Uterus (tissue), 3 donors: ENCODE measurements at regions not wholly inside any gene's neighbourhood (a gene's known extent, or its start where the extent isn't known, plus 50 kb on each side); places are given as distances from the start of the nearest gene placed in this dataset.

Source experiments
- DNase-seq, 2 donors: peaks; one replicate each; pipeline ENCODE4 v3.0.0-alpha.2; 2019 to 2020
- H3K27ac ChIP-seq, 2 donors: fragments of 200-600 bp; sonication (generic); 1 replicate in 1 of 2; 2 replicates in 1 of 2; pipeline ENCODE4 v1.5.1; 2016 to 2018
- H3K27me3 ChIP-seq, 2 donors: fragments of 200-600 bp; sonication (generic); one replicate each; pipeline ENCODE4 v1.5.1; 2018 to 2019; ENCODE audit warnings: control low read depth in 1 of 2
- H3K36me3 ChIP-seq, 2 donors: fragments of 200-600 bp; sonication (generic); one replicate each; pipeline ENCODE4 v1.5.1; 2019; ENCODE audit warnings: control low read depth in 1 of 2
- H3K4me1 ChIP-seq, 2 donors: fragments of 200-600 bp; sonication (generic); one replicate each; pipeline ENCODE4 v1.5.1; 2018 to 2019; ENCODE audit warnings: control low read depth in 1 of 2
- H3K4me3 ChIP-seq, 2 donors: fragments of 200-600 bp; sonication (generic); 1 replicate in 1 of 2; 2 replicates in 1 of 2; pipeline ENCODE4 v1.5.1; 2018 to 2019; ENCODE audit warnings: mild to moderate bottlenecking in 1 of 2
- H3K9me3 ChIP-seq, 2 donors: fragments of 200-600 bp; sonication (generic); one replicate each; pipeline ENCODE4 v1.5.1; 2019; ENCODE audit warnings: control low read depth in 1 of 2
- CTCF ChIP-seq, 4 experiments: fragments of 200-600 bp in 2 of 4; fragments of 450-650 bp in 2 of 4; sonication (generic) in 2 of 4; IDR thresholded peaks; one replicate each; pipeline ENCODE4 v1.5.1; 2016 to 2019; ENCODE audit warnings: antibody characterized with exemption in 4 of 4, mild to moderate bottlenecking in 2 of 4, moderate library complexity in 1 of 4
- POLR2A ChIP-seq, 2 donors: fragments of 450-650 bp; IDR thresholded peaks; one replicate each; pipeline ENCODE4 v1.6.1; 2016; ENCODE audit warnings: antibody characterized with exemption in 2 of 2, mild to moderate bottlenecking in 1 of 2, moderate library complexity in 1 of 2
- intact Hi-C: fragments of 100-400 bp; cut with DNase I; formaldehyde crosslinking; loops from one replicate; pipeline ENCODE4 v1.15.1; 2023; ENCODE audit warnings: low total_unique reads
- donor health status: DM: yes; HTN: yes; CAD: no.

GRCh38 chr4:38567457-38567856 is 96.5 kb upstream of the KLF3 start:
- no peaks in the 10 kb centered on the region for H3K27me3 ChIP-seq
- no peak for DNase-seq
- no peak overlapping the region for H3K4me3 ChIP-seq
- intact Hi-C loops, result no loop called here
- no peaks in the 10 kb centered on the region for H3K36me3 ChIP-seq
- no peak overlapping the region for H3K27ac ChIP-seq
- TF ChIP-seq POLR2A (IDR thresholded peaks at IDR 0.05) (no peak), CTCF (IDR thresholded peaks at IDR 0.05) (no peak)
- H3K4me1 ChIP-seq, result no peaks in the 10 kb centered on the region
- H3K9me3 ChIP-seq, result no peaks in the 10 kb centered on the region

- Histone ChIP-seq H3K36me3 (no peaks in the 10 kb centered on the region), H3K4me3 (no peak overlapping the region), H3K4me1 (no peaks in the 10 kb centered on the region), H3K9me3 (no peaks in the 10 kb centered on the region), H3K27me3 (no peaks in the 10 kb centered on the region), H3K27ac (no peak overlapping the region)
- DNase-seq, result no peak
- no peak for TF ChIP-seq CTCF (IDR thresholded peaks at IDR 0.05)
- no peak for TF ChIP-seq POLR2A (IDR thresholded peaks at IDR 0.05)
- intact Hi-C loops, result no loop called here
These were observed 95.2 kb upstream of the KLF3 start for GRCh38 chr4:38568768-38569167.

GRCh38 chr4:38570647-38571276 is 93.2 kb upstream of the KLF3 start:
- Histone ChIP-seq H3K27ac (no peak overlapping the region), H3K4me3 (no peak overlapping the region), H3K9me3 (no peaks in the 10 kb centered on the region), H3K36me3 (no peaks in the 10 kb centered on the region), H3K27me3 (no peaks in the 10 kb centered on the region), H3K4me1 (no peaks in the 10 kb centered on the region)
- intact Hi-C loops, result no loop called here
- TF ChIP-seq CTCF (IDR thresholded peaks at IDR 0.05), result no peak
- no peak for TF ChIP-seq POLR2A (IDR thresholded peaks at IDR 0.05)
- no peak for DNase-seq

GRCh38 chr4:38572793-38573192 is 91.2 kb upstream of the KLF3 start:
- H3K4me3 ChIP-seq, result no peak overlapping the region
- TF ChIP-seq POLR2A (IDR thresholded peaks at IDR 0.05), result no peak
- TF ChIP-seq CTCF (IDR thresholded peaks at IDR 0.05), result no peak
- no peak for DNase-seq

GRCh38 chr4:38574559-38575333 is 89.3 kb upstream of the KLF3 start:
- Histone ChIP-seq H3K4me1 (no peaks in the 10 kb centered on the region), H3K27me3 (no peaks in the 10 kb centered on the region), H3K9me3 (no peaks in the 10 kb centered on the region), H3K4me3 (no peak overlapping the region), H3K36me3 (no peaks in the 10 kb centered on the region), H3K27ac (no peak overlapping the region)
- DNase-seq, result no peak
- intact Hi-C loops, result no loop called here
- TF ChIP-seq POLR2A (IDR thresholded peaks at IDR 0.05) (no peak), CTCF (IDR thresholded peaks at IDR 0.05) (no peak)

More at GRCh38 chr4:38572793-38573192, 91.2 kb upstream of the KLF3 start:
- Histone ChIP-seq H3K4me1 (no peaks in the 10 kb centered on the region), H3K9me3 (no peaks in the 10 kb centered on the region), H3K36me3 (no peaks in the 10 kb centered on the region), H3K27ac (no peak overlapping the region), H3K27me3 (no peaks in the 10 kb centered on the region)
- intact Hi-C loops, result no loop called here
